Panc1 (cell line): ENCODE measurements at regions not wholly inside any gene's neighbourhood (a gene's known extent, or its start where the extent isn't known, plus 50 kb on each side); places are given as distances from the start of the nearest gene placed in this dataset.

Source experiments
- ATAC-seq: fragments of 200-7000 bp; cut with Tn5 transposase; 2 replicates; pipeline ENCODE4 v1.9.1; 2020; ENCODE audit warnings: mild to moderate bottlenecking, moderate library complexity
- BruUV-seq: library from RNA; stranded (reverse); fragments of 400-500 nt; replicated peaks from 2 replicates; lab custom pipeline; 2021; lab: Mats Ljungman, UMichigan
- CTCF ChIA-PET: fragments of 300-600 bp; sonication (Branson Sonifier 250); formaldehyde crosslinking; loops from one replicate; lab custom pipeline; 2022; ENCODE audit warnings: antibody characterized with exemption; lab: Charles Lee
- POLR2A ChIA-PET: fragments of 300-600 bp; sonication (Branson Sonifier 250); formaldehyde crosslinking; loops from one replicate; lab custom pipeline; 2022; ENCODE audit warnings: antibody characterized with exemption; lab: Charles Lee
- DNase-seq: peaks from one replicate; pipeline ENCODE4 v3.0.0-alpha.2; 2010; ENCODE audit warnings: low read depth, low spot score
- H3K27ac ChIP-seq: 2 replicates; pipeline ENCODE4 v1.5.1; 2011; ENCODE audit warnings: mild to moderate bottlenecking, low read length, inconsistent platforms
- H3K27me3 ChIP-seq: fragments of 200-500 bp; sonication (Bioruptor generic); 2 replicates; pipeline ENCODE4 v1.6.0; 2014; ENCODE audit warnings: low read length, inconsistent platforms; ENCODE audit not compliant: control insufficient read depth, insufficient read depth
- H3K36me3 ChIP-seq: fragments of 200-500 bp; sonication (Bioruptor generic); 2 replicates; pipeline ENCODE4 v1.5.1; 2014; ENCODE audit warnings: inconsistent platforms, mild to moderate bottlenecking, low read length, moderate library complexity; ENCODE audit not compliant: control insufficient read depth, insufficient read depth
- H3K4me1 ChIP-seq: 2 replicates; pipeline ENCODE4 v1.5.1; 2011; ENCODE audit warnings: inconsistent platforms, mild to moderate bottlenecking, low read length, moderate library complexity; ENCODE audit not compliant: control insufficient read depth, insufficient read depth
- H3K4me3 ChIP-seq, 2 experiments: 2 replicates each; pipeline ENCODE4 v1.5.1; 2011 to 2012; ENCODE audit warnings: low read depth in 2 of 2, low read length in 2 of 2, mild to moderate bottlenecking in 2 of 2, inconsistent platforms in 1 of 2, moderate library complexity in 1 of 2
- H3K9me3 ChIP-seq: fragments of 200-500 bp; sonication (Bioruptor generic); 2 replicates; pipeline ENCODE4 v1.5.1; 2014; ENCODE audit warnings: low read depth, mild to moderate bottlenecking, inconsistent platforms, low read length, moderate library complexity; ENCODE audit not compliant: control insufficient read depth, insufficient read depth
- POLR2AphosphoS5 ChIP-seq: IDR thresholded peaks from 2 replicates; pipeline ENCODE4 v1.6.1; 2012; ENCODE audit warnings: mild to moderate bottlenecking, low read depth, low read length, moderate library complexity
- SIN3A ChIP-seq: IDR thresholded peaks from 2 replicates; pipeline ENCODE4 v1.6.1; 2012; ENCODE audit warnings: low read depth, mild to moderate bottlenecking, low read length, moderate library complexity, borderline replicate concordance; ENCODE audit not compliant: insufficient read depth
- TCF7L2 ChIP-seq: IDR thresholded peaks from 2 replicates; pipeline ENCODE4 v1.6.1; 2011; ENCODE audit warnings: mild to moderate bottlenecking, low read depth, low read length, inconsistent platforms
- in situ Hi-C: cut with HindIII; loops from 2 replicates; pipeline ENCODE4 v1.10.0; 2016; ENCODE audit warnings: low sequenced_read_pairs, low pct_unique_long_range_greater_than_20kb
- intact Hi-C: fragments of 100-400 bp; cut with micrococcal nuclease; formaldehyde crosslinking; loops from one replicate; pipeline ENCODE4 v1.10.0; 2022; ENCODE audit not compliant: unreplicated experiment
- TF ChIP-seq, protein P1 (sequence below): fragments of 450-650 bp; IDR thresholded peaks from 2 replicates; pipeline ENCODE4 v1.5.1; 2017; ENCODE audit warnings: mild to moderate bottlenecking
- TF ChIP-seq, protein P2 (sequence below), 2 experiments: IDR thresholded peaks; 2 replicates each; pipeline ENCODE4 v1.6.1; 2011 to 2012; ENCODE audit warnings: low read depth in 2 of 2, control low read depth in 1 of 2, low read length in 1 of 2, mild to moderate bottlenecking in 1 of 2, moderate library complexity in 1 of 2; ENCODE audit not compliant: insufficient read depth in 1 of 2

DNA sequence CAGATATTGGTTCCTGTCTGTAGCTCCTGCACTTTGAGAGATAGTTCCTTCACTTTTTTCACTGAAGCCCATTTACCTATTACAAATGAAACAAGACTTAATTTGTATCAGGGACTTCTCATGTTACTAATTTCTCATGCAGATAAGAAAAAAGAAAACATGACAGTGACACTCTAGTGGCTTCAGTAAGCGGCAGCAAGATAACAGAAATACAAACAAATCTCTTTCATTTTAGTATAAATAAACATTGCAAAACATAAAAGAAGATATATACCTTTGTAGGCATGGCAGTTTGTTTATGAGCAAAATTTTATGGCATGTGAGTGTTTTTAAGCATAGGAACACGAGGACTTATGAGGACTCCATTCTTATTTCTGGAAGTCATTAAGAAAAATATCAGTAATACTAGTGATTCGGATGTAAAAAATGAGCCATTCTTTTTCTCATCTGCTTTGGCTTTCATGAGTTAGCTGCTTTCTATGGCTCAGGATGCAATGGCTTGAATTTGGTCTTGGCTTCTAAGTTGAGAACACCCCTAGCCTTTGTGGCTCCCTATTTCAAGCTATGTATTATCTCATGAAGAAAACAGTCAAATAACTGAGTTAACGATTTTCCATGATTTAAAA, 310.1 kb upstream of the RGS6 start:
- Histone ChIP-seq H3K9me3 (no peaks in the 10 kb centered on the region), H3K36me3 (peaks cover 3% of the 10 kb centered on the region), H3K27me3 (no peaks in the 10 kb centered on the region), H3K4me1 (no peaks in the 10 kb centered on the region), H3K27ac (no peak overlapping the region), H3K4me3 (no peak overlapping the region)
- TF ChIP-seq, protein P1, sequence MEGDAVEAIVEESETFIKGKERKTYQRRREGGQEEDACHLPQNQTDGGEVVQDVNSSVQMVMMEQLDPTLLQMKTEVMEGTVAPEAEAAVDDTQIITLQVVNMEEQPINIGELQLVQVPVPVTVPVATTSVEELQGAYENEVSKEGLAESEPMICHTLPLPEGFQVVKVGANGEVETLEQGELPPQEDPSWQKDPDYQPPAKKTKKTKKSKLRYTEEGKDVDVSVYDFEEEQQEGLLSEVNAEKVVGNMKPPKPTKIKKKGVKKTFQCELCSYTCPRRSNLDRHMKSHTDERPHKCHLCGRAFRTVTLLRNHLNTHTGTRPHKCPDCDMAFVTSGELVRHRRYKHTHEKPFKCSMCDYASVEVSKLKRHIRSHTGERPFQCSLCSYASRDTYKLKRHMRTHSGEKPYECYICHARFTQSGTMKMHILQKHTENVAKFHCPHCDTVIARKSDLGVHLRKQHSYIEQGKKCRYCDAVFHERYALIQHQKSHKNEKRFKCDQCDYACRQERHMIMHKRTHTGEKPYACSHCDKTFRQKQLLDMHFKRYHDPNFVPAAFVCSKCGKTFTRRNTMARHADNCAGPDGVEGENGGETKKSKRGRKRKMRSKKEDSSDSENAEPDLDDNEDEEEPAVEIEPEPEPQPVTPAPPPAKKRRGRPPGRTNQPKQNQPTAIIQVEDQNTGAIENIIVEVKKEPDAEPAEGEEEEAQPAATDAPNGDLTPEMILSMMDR, result no peak
- DNase-seq, result no peak
- ChIA-PET CTCF (no interaction called here), POLR2A (no interaction called here)
- no TSS peak for BruUV-seq
- in situ Hi-C loops (no loop called here), intact Hi-C loops (no loop called here)
- ATAC-seq, result no peak

DNA sequence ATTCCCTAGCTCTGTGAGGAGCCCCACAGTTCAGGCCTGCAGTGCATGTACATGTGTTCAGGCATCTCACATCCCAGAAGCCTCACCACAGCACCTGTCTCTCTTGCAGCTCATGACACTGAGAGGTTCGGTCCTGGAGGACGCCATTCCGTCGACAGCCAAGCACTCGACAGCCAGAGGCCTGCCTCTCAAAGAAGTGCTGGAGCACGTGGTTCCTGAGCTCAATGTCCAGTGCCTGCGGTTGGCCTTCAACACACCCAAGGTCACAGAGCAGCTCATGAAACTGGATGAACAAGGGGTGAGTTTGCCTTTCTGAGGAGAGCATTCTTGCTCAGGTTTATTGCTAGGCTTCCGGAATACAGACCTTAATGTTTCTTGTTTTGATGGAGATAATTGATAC, 308.3 kb upstream of the RGS6 start:
- in situ Hi-C loops (no loop called here), intact Hi-C loops (no loop called here)
- no peaks in the 10 kb centered on the region for H3K4me1 ChIP-seq
- TF ChIP-seq SIN3A (no peak), POLR2AphosphoS5 (no peak), TCF7L2 (no peak)
- TF ChIP-seq, protein P2, sequence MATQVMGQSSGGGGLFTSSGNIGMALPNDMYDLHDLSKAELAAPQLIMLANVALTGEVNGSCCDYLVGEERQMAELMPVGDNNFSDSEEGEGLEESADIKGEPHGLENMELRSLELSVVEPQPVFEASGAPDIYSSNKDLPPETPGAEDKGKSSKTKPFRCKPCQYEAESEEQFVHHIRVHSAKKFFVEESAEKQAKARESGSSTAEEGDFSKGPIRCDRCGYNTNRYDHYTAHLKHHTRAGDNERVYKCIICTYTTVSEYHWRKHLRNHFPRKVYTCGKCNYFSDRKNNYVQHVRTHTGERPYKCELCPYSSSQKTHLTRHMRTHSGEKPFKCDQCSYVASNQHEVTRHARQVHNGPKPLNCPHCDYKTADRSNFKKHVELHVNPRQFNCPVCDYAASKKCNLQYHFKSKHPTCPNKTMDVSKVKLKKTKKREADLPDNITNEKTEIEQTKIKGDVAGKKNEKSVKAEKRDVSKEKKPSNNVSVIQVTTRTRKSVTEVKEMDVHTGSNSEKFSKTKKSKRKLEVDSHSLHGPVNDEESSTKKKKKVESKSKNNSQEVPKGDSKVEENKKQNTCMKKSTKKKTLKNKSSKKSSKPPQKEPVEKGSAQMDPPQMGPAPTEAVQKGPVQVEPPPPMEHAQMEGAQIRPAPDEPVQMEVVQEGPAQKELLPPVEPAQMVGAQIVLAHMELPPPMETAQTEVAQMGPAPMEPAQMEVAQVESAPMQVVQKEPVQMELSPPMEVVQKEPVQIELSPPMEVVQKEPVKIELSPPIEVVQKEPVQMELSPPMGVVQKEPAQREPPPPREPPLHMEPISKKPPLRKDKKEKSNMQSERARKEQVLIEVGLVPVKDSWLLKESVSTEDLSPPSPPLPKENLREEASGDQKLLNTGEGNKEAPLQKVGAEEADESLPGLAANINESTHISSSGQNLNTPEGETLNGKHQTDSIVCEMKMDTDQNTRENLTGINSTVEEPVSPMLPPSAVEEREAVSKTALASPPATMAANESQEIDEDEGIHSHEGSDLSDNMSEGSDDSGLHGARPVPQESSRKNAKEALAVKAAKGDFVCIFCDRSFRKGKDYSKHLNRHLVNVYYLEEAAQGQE (IDR thresholded peaks at IDR 0.05; ENCODE audit: insufficient read depth in 1 of 2, low read depth in 2 of 2, low read length in 1 of 2), result no peak
- TF ChIP-seq, protein P1, result no peak
- no peaks in the 10 kb centered on the region for H3K9me3 ChIP-seq
- DNase-seq, result no peak
- H3K4me3 ChIP-seq, result no peak overlapping the region
- no peaks in the 10 kb centered on the region for H3K27me3 ChIP-seq
- ATAC-seq, result no peak
- peaks cover 3% of the 10 kb centered on the region for H3K36me3 ChIP-seq
- H3K27ac ChIP-seq, result no peak overlapping the region
- CTCF ChIA-PET, result no interaction called here
- BruUV-seq, result no TSS peak
- POLR2A ChIA-PET, result no interaction called here
